H9 (cell line): ENCODE measurements at regions not wholly inside any gene's neighbourhood (a gene's known extent, or its start where the extent isn't known, plus 50 kb on each side); places are given as distances from the start of the nearest gene placed in this dataset.

Experiments
- DNase-seq: peaks from one replicate; pipeline ENCODE4 v3.0.0-alpha.2; 2017
- H2AFZ ChIP-seq: one replicate; pipeline ENCODE4 v1.6.1; 2013; ENCODE audit warnings: mild to moderate bottlenecking, low read length, control low read depth, moderate library complexity
- H2AK5ac ChIP-seq: 2 replicates; pipeline ENCODE4 v1.6.1; 2013; ENCODE audit warnings: low read length, control low read depth, mixed read lengths; ENCODE audit not compliant: insufficient read length
- H2BK120ac ChIP-seq: one replicate; pipeline ENCODE4 v1.6.1; 2013; ENCODE audit warnings: low read depth, mild to moderate bottlenecking, low read length, control low read depth, inconsistent platforms; ENCODE audit not compliant: poor library complexity, severe bottlenecking
- H2BK12ac ChIP-seq: 2 replicates; pipeline ENCODE4 v1.6.1; 2013; ENCODE audit warnings: low read length, control low read depth, mixed read lengths, low read depth; ENCODE audit not compliant: insufficient read length
- H2BK15ac ChIP-seq: 2 replicates; pipeline ENCODE4 v1.6.1; 2013; ENCODE audit warnings: low read depth, low read length, control low read depth
- H2BK20ac ChIP-seq: one replicate; pipeline ENCODE4 v1.6.1; 2013; ENCODE audit warnings: low read depth, mild to moderate bottlenecking, low read length, control low read depth, inconsistent platforms; ENCODE audit not compliant: poor library complexity, severe bottlenecking
- H2BK5ac ChIP-seq: 2 replicates; pipeline ENCODE4 v1.6.1; 2013; ENCODE audit warnings: low read length, control low read depth, mixed read lengths; ENCODE audit not compliant: insufficient read length
- H3K14ac ChIP-seq: 2 replicates; pipeline ENCODE4 v1.6.1; 2013; ENCODE audit warnings: low read length, control low read depth; ENCODE audit not compliant: insufficient read depth
- H3K18ac ChIP-seq: 2 replicates; pipeline ENCODE4 v1.6.1; 2013; ENCODE audit warnings: low read depth, mild to moderate bottlenecking, mixed read lengths, low read length, control low read depth; ENCODE audit not compliant: insufficient read length
- H3K23ac ChIP-seq: 2 replicates; pipeline ENCODE4 v1.6.1; 2013; ENCODE audit warnings: low read length, control low read depth, mixed read lengths, low read depth; ENCODE audit not compliant: insufficient read length
- H3K23me2 ChIP-seq: 2 replicates; pipeline ENCODE4 v1.6.1; 2013; ENCODE audit warnings: low read depth, mild to moderate bottlenecking, mixed read lengths, low read length, control low read depth; ENCODE audit not compliant: insufficient read length, poor library complexity, severe bottlenecking
- H3K27ac ChIP-seq: 2 replicates; pipeline ENCODE4 v1.5.1; 2013; ENCODE audit warnings: low read length, control low read depth, mixed read lengths, low read depth; ENCODE audit not compliant: insufficient read length
- H3K27me3 ChIP-seq: 2 replicates; pipeline ENCODE4 v1.6.1; 2013; ENCODE audit warnings: low read length, control low read depth, inconsistent platforms; ENCODE audit not compliant: insufficient read depth
- H3K4ac ChIP-seq: 2 replicates; pipeline ENCODE4 v1.6.1; 2013; ENCODE audit warnings: low read depth, mild to moderate bottlenecking, control low read depth, inconsistent platforms, low read length, moderate library complexity
- H3K4me1 ChIP-seq: 2 replicates; pipeline ENCODE4 v1.6.1; 2013; ENCODE audit warnings: low read length, control low read depth, inconsistent platforms; ENCODE audit not compliant: insufficient read depth
- H3K4me2 ChIP-seq: 2 replicates; pipeline ENCODE4 v1.6.1; 2013; ENCODE audit warnings: low read length, control low read depth, mixed read lengths; ENCODE audit not compliant: insufficient read length, insufficient read depth
- H3K56ac ChIP-seq: 2 replicates; pipeline ENCODE4 v1.6.1; 2013; ENCODE audit warnings: low read depth, mild to moderate bottlenecking, mixed read lengths, low read length, control low read depth; ENCODE audit not compliant: insufficient read length
- H3K79me1 ChIP-seq: 2 replicates; pipeline ENCODE4 v1.6.1; 2013; ENCODE audit warnings: low read depth, mild to moderate bottlenecking, moderate library complexity, low read length, control low read depth, inconsistent platforms; ENCODE audit not compliant: insufficient read depth, poor library complexity, severe bottlenecking
- H3K79me2 ChIP-seq: 2 replicates; pipeline ENCODE4 v1.6.1; 2013; ENCODE audit warnings: low read length, control low read depth, inconsistent platforms; ENCODE audit not compliant: insufficient read depth
- H3K9ac ChIP-seq: 2 replicates; pipeline ENCODE4 v1.6.1; 2013; ENCODE audit warnings: low read length, control low read depth, mixed read lengths; ENCODE audit not compliant: insufficient read length; ENCODE audit errors: extremely low read depth
- H3K9me3 ChIP-seq: one replicate; pipeline ENCODE4 v1.6.1; 2013; ENCODE audit warnings: low read depth, low read length, inconsistent platforms; ENCODE audit not compliant: control insufficient read depth
- H3T11ph ChIP-seq: one replicate; pipeline ENCODE4 v1.6.1; 2013; ENCODE audit warnings: mild to moderate bottlenecking, low read length, control low read depth, inconsistent platforms
- H4K20me1 ChIP-seq: one replicate; pipeline ENCODE4 v1.6.1; 2013; ENCODE audit not compliant: control insufficient read depth, insufficient read length, insufficient read depth
- H4K5ac ChIP-seq: 2 replicates; pipeline ENCODE4 v1.6.1; 2013; ENCODE audit warnings: low read depth, mild to moderate bottlenecking, mixed read lengths, low read length, control low read depth; ENCODE audit not compliant: insufficient read length
- H4K8ac ChIP-seq: replicated peaks from 2 replicates; pipeline ENCODE4 v1.6.1; 2013; ENCODE audit warnings: low read length, control low read depth, mixed read lengths, low read depth; ENCODE audit not compliant: insufficient read length
- H4K91ac ChIP-seq: 2 replicates; pipeline ENCODE4 v1.6.1; 2013; ENCODE audit warnings: low read depth, mild to moderate bottlenecking, moderate library complexity, mixed read lengths, low read length, control low read depth; ENCODE audit not compliant: insufficient read length
- H3K27ac Mint-ChIP-seq, 3 experiments: 2 replicates in 2 of 3; 3 replicates in 1 of 3; pipeline ENCODE4 v1.8.0; 2020 to 2021; ENCODE audit warnings: mixed read lengths in 3 of 3, mild to moderate bottlenecking in 1 of 3, moderate library complexity in 1 of 3
- H3K27me3 Mint-ChIP-seq: 2 replicates; pipeline ENCODE4 v1.8.0; 2021; ENCODE audit warnings: low read depth, mild to moderate bottlenecking, moderate library complexity, mixed read lengths
- H3K36me3 Mint-ChIP-seq, 3 experiments: 2 replicates in 2 of 3; 3 replicates in 1 of 3; pipeline ENCODE4 v1.8.0; 2020 to 2021; ENCODE audit warnings: low read depth in 3 of 3, mixed read lengths in 3 of 3; ENCODE audit not compliant: insufficient read depth in 1 of 3
- H3K4me1 Mint-ChIP-seq, 2 experiments: 2 replicates each; pipeline ENCODE4 v1.8.0; 2020; ENCODE audit warnings: mixed read lengths in 2 of 2
- H3K4me3 Mint-ChIP-seq, 2 experiments: 2 replicates in 1 of 2; 3 replicates in 1 of 2; pipeline ENCODE4 v1.8.0; 2020 to 2021; ENCODE audit warnings: mild to moderate bottlenecking in 2 of 2, mixed read lengths in 2 of 2, moderate library complexity in 1 of 2
- H3K9me3 Mint-ChIP-seq, 2 experiments: 2 replicates in 1 of 2; 3 replicates in 1 of 2; pipeline ENCODE4 v1.8.0; 2020; ENCODE audit warnings: mild to moderate bottlenecking in 2 of 2, mixed read lengths in 2 of 2, moderate library complexity in 1 of 2
- CTCF ChIP-seq: fragments of 200-600 bp; sonication (generic); conservative IDR thresholded peaks from 3 replicates; pipeline ENCODE4 v1.8.0; 2021; ENCODE audit warnings: antibody characterized with exemption, mild to moderate bottlenecking
- WGBS: extraction: QIAGEN DNeasy Blood & Tissue Kit; methylation state at CpG from one replicate; pipeline ENCODE4 v1.1.7; 2013; ENCODE audit warnings: missing lambda C conversion rate, low lambda C conversion rate, mixed read lengths; ENCODE audit not compliant: insufficient read length; ENCODE audit errors: extremely low coverage; 5-methylcytosine and 5-hydroxymethylcytosine counted together

GRCh38 chr20:62553136-62553837 is 77.5 kb upstream of the GATA5 start:
- Histone ChIP-seq H2BK20ac (no peak overlapping the region), H3K4me1 (no peaks in the 10 kb centered on the region), H3K23ac (no peak overlapping the region), H3K27ac (no peak overlapping the region), H2AFZ (no peak overlapping the region), H4K5ac (no peak overlapping the region), H3T11ph (no peak overlapping the region), H3K9me3 (no peaks in the 10 kb centered on the region), H3K4ac (no peak overlapping the region), H2AK5ac (no peak overlapping the region), H2BK5ac (no peak overlapping the region), H3K56ac (no peak overlapping the region), H3K4me2 (no peak overlapping the region), H3K79me2 (no peaks in the 10 kb centered on the region), H3K79me1 (no peaks in the 10 kb centered on the region), H3K27me3 (peaks cover 7% of the 10 kb centered on the region; the same call in 1 of the 2 replicates), H3K18ac (no peak overlapping the region), H4K91ac (no peak overlapping the region), H3K14ac (no peak overlapping the region), H4K20me1 (no peaks in the 10 kb centered on the region), H2BK120ac (no peak overlapping the region), H3K9ac (no peak overlapping the region), H2BK12ac (no peak overlapping the region), H3K23me2 (peaks cover 5% of the 10 kb centered on the region), H4K8ac (no peak overlapping the region), H2BK15ac (no peak overlapping the region)
- Mint-ChIP-seq H3K27ac (peak overlapping the region in 1 of 3 experiments; percentile 62; a peak in 1 of 7 replicates), H3K4me1 (peaks cover 9 to 13% of the 10 kb centered on the region in 2 experiments), H3K9me3 (no peaks in the 10 kb centered on the region), H3K4me3 (no peak overlapping the region), H3K36me3 (no peaks in the 10 kb centered on the region; a peak in 1 of 7 replicates), H3K27me3 (peaks cover 52% of the 10 kb centered on the region)
- no peak for DNase-seq
- TF ChIP-seq CTCF = no peak
- no CpG with 5 or more reads among the region's 33 CpGs for WGBS
